Heart left ventricle (tissue), 16 donors: ENCODE measurements at regions not wholly inside any gene's neighbourhood (a gene's known extent, or its start where the extent isn't known, plus 50 kb on each side); places are given as distances from the start of the nearest gene placed in this dataset.

Experiments used
- ATAC-seq, 4 donors: fragments of 200-7000 bp; cut with Tn5 transposase; one replicate each; pipeline ENCODE4 v1.9.1; 2020 to 2022; ENCODE audit warnings: moderate library complexity in 4 of 4, mild to moderate bottlenecking in 3 of 4, moderate number of reproducible peaks in 1 of 4
- DNase-seq, 5 donors: peaks; one replicate each; pipeline ENCODE4 v3.0.0-alpha.2; 2020
- H3K27ac ChIP-seq, 12 donors: fragments of 200-600 bp; sonication (generic) in 4 of 12; one replicate each; pipeline versions ENCODE4 v1.5.0 to v1.8.0; 2016 to 2022; ENCODE audit warnings: mild to moderate bottlenecking in 2 of 12
- H3K27me3 ChIP-seq, 9 donors: fragments of 200-600 bp; sonication (generic) in 2 of 9; one replicate each; pipeline versions ENCODE4 v1.5.1 to v1.8.0; 2016 to 2022; ENCODE audit warnings: mild to moderate bottlenecking in 3 of 9
- H3K36me3 ChIP-seq, 9 donors: fragments of 200-600 bp; sonication (generic) in 2 of 9; one replicate each; pipeline versions ENCODE4 v1.5.0 to v1.8.0; 2018 to 2022; ENCODE audit warnings: mild to moderate bottlenecking in 2 of 9
- H3K4me1 ChIP-seq, 12 donors: fragments of 200-600 bp; sonication (generic) in 4 of 12; one replicate each; pipeline versions ENCODE4 v1.5.0 to v1.8.0; 2016 to 2022; ENCODE audit warnings: mild to moderate bottlenecking in 3 of 12
- H3K4me3 ChIP-seq, 12 donors: fragments of 200-600 bp; sonication (generic) in 4 of 12; one replicate each; pipeline versions ENCODE4 v1.5.0 to v1.8.0; 2017 to 2022; ENCODE audit warnings: mild to moderate bottlenecking in 9 of 12, moderate library complexity in 4 of 12
- H3K9me3 ChIP-seq, 12 donors: fragments of 200-600 bp; sonication (generic) in 4 of 12; one replicate each; pipeline versions ENCODE4 v1.5.0 to v1.8.0; 2016 to 2022; ENCODE audit warnings: mild to moderate bottlenecking in 1 of 12
- CTCF ChIP-seq, 12 donors: fragments of 200-600 bp; sonication (generic) in 4 of 12; IDR thresholded peaks; one replicate each; pipeline versions ENCODE4 v1.5.0 to v1.8.0; 2018 to 2022; ENCODE audit warnings: antibody characterized with exemption in 12 of 12, mild to moderate bottlenecking in 5 of 12
- POLR2A ChIP-seq, 2 donors: fragments of 450-650 bp; IDR thresholded peaks; one replicate each; pipeline ENCODE4 v1.6.1; 2017; ENCODE audit warnings: antibody characterized with exemption in 2 of 2, mild to moderate bottlenecking in 2 of 2, moderate library complexity in 2 of 2
- WGBS, 4 donors: extraction: QIAGEN DNeasy Blood & Tissue Kit in 2 of 4; methylation state at CpG; one replicate each; pipeline versions ENCODE4 v1.1.5 to v1.1.7; 2013 to 2018; 5-methylcytosine and 5-hydroxymethylcytosine counted together
- intact Hi-C, 10 donors: fragments of 100-400 bp; cut with DNase I; formaldehyde crosslinking; loops; one replicate each; pipeline versions ENCODE4 v1.11.1 to v1.14.2; 2022
- donor health status: ischemic (EF 13 %, LVEDD 7.1; RV severe dilation, severe dysfunction).
- donor health status: healthy with polysubstance abuse.
- donor health status: DM: no; HTN: yes; CAD: no.
- donor health status: DM: no; HTN: no; CAD: no.
- donor health status: ischemic (EF 25% LVEDD 6.9; RV normal size, moderate dysfunction).
- donor health status: ischemic (EF 25% LVEDD 5.7; RV mildly dilated, moderate dysfunction).
- donor health status: healthy.
- donor health status: DM: yes; HTN: yes; CAD: no.
- donor health status: ischemic (EF 35%, LVEDD 5.7; RV mildly dilated, moderate dysfunction).
- donor health status: nonischemic (EF 11% LVEDD 7.7; RV severe dilation, severe dysfunction).
- donor health status: DM: yes; HTN: yes; CAD: no.
- donor health status: PGD.
- donor health status: ischemic (EF 29% LVEDD 5.4; RV normal size, mild dysfunction).
- donor health status: nonischemic (EF 23%, LVEDD 6.1; RV moderate dilation, normal function).

GRCh38 chr1:208335371-208336136, 91.4 kb upstream of the PLXNA2 start:
- TF ChIP-seq POLR2A (IDR thresholded peaks at IDR 0.05) (no peak), CTCF (IDR thresholded peaks at IDR 0.05) (no peak)
- no peak for ATAC-seq
- Histone ChIP-seq H3K4me3 (no peak overlapping the region), H3K27me3 (peaks cover 0 to 6% (median 0%) of the 10 kb centered on the region in 9 donors), H3K27ac (no peak overlapping the region), H3K36me3 (no peaks in the 10 kb centered on the region), H3K9me3 (no peaks in the 10 kb centered on the region), H3K4me1 (no peaks in the 10 kb centered on the region)
- no peak for DNase-seq
- intact Hi-C loops, result no loop called here
- WGBS, 4 donors, result 82 to 88% (median 85%) methylated on average over 9 of the region's 9 CpGs

- ATAC-seq, result no peak
- peaks cover 0 to 6% (median 0%) of the 10 kb centered on the region in 9 donors for H3K27me3 ChIP-seq
- 90 to 96% (median 91%) methylated on average over 6 of the region's 6 CpGs for WGBS, 4 donors
- no peaks in the 10 kb centered on the region for H3K36me3 ChIP-seq
- H3K4me1 ChIP-seq, result no peaks in the 10 kb centered on the region
- DNase-seq, result no peak
- H3K4me3 ChIP-seq, result no peak overlapping the region
- H3K27ac ChIP-seq, result no peak overlapping the region
- intact Hi-C loops, result no loop called here
- H3K9me3 ChIP-seq, result no peaks in the 10 kb centered on the region
- TF ChIP-seq POLR2A (IDR thresholded peaks at IDR 0.05) (no peak), CTCF (IDR thresholded peaks at IDR 0.05) (no peak)
Observed at GRCh38 chr1:208336137-208336518, 91.9 kb upstream of the PLXNA2 start.

- Histone ChIP-seq H3K4me1 (no peaks in the 10 kb centered on the region), H3K27me3 (no peaks in the 10 kb centered on the region), H3K4me3 (no peak overlapping the region), H3K9me3 (no peaks in the 10 kb centered on the region), H3K36me3 (no peaks in the 10 kb centered on the region), H3K27ac (no peak overlapping the region)
- TF ChIP-seq POLR2A (IDR thresholded peaks at IDR 0.05) (no peak), CTCF (IDR thresholded peaks at IDR 0.05) (no peak)
- intact Hi-C loops, result loop anchor here in 1 of 10 donors (2.0 kb wide), 1 partner anchor 79 kb away; no protein-coding TSS in a partner anchor
- WGBS, 4 donors, result 69 to 80% (median 75%) methylated on average over 2 of the region's 2 CpGs
- no peak for ATAC-seq
- DNase-seq, result no peak
Observed at GRCh38 chr1:208339911-208340310, 95.7 kb upstream of the PLXNA2 start.

- Histone ChIP-seq H3K36me3 (no peaks in the 10 kb centered on the region), H3K4me3 (no peak overlapping the region)
- DNase-seq, result no peak
Observed at GRCh38 chr1:208343226-208343625, 99.0 kb upstream of the PLXNA2 start.

More at GRCh38 chr1:208343226-208343625, 99.0 kb upstream of the PLXNA2 start:
- no peak for ATAC-seq
- 87 to 94% (median 91%) methylated on average over 4 of the region's 4 CpGs for WGBS, 4 donors
- H3K27ac ChIP-seq, result no peak overlapping the region
- intact Hi-C loops, result no loop called here
- TF ChIP-seq POLR2A (IDR thresholded peaks at IDR 0.05) (no peak), CTCF (IDR thresholded peaks at IDR 0.05) (no peak)
- no peaks in the 10 kb centered on the region for H3K27me3 ChIP-seq
- no peaks in the 10 kb centered on the region for H3K9me3 ChIP-seq
- H3K4me1 ChIP-seq, result no peaks in the 10 kb centered on the region
